ENCODE measurements at regions not wholly inside any gene's neighbourhood (a gene's known extent, or its start where the extent isn't known, plus 50 kb on each side); places are given as distances from the start of the nearest gene placed in this dataset.
"Not testable (repeated sequence)": the region's sequence is repeated elsewhere in the genome, so short reads cannot be mapped to it uniquely, and the experiment has no call there.

- intact Hi-C loops (cut with micrococcal nuclease): no loop called here
- DNase-seq (no peak), ATAC-seq (peak; percentile 24)
These were observed 67.6 kb upstream of the PPARGC1A start for GRCh38 chr4:23957465-23957864.

GRCh38 chr4:23956601-23957364 is 66.9 kb upstream of the PPARGC1A start:
- intact Hi-C loops (cut with micrococcal nuclease): no loop called here
- DNase-seq (no peak), ATAC-seq (no peak)

GRCh38 chr4:23952258-23952657 is 62.4 kb upstream of the PPARGC1A start:
- intact Hi-C loops (cut with micrococcal nuclease): no loop called here
- ATAC-seq (no peak), DNase-seq (no peak)

GRCh38 chr4:23947826-23948225 is 58.0 kb upstream of the PPARGC1A start:
- ATAC-seq: peak; percentile 21
- intact Hi-C loops (cut with micrococcal nuclease): no loop called here
- no peak for DNase-seq

- intact Hi-C loops (cut with micrococcal nuclease): no loop called here
- ATAC-seq (peak; percentile 60), DNase-seq (peak; percentile 27)
These were observed 56.5 kb upstream of the PPARGC1A start for GRCh38 chr4:23946299-23946698.

- peak; percentile 36 for DNase-seq
- peak; percentile 64 for ATAC-seq
- intact Hi-C loops (cut with micrococcal nuclease): no loop called here
These were observed 55.7 kb upstream of the PPARGC1A start for GRCh38 chr4:23945451-23946017.

- ATAC-seq; intact Hi-C loops (cut with micrococcal nuclease): not testable (repeated sequence)
These were observed 54.7 kb upstream of the PPARGC1A start for GRCh38 chr4:23944556-23944955.

GRCh38 chr4:23943478-23943877 is 53.6 kb upstream of the PPARGC1A start:
- intact Hi-C loops (cut with micrococcal nuclease): no loop called here
- DNase-seq (no peak), ATAC-seq (no peak)

More at GRCh38 chr4:23944556-23944955, 54.7 kb upstream of the PPARGC1A start:
- not testable (repeated sequence) for DNase-seq

- ATAC-seq (no peak), DNase-seq (no peak)
- intact Hi-C loops (cut with micrococcal nuclease): no loop called here
These were observed 52.6 kb upstream of the PPARGC1A start for GRCh38 chr4:23942471-23942870.

All from left ventricle myocardium superior (tissue), 1 donor.